Activated naive CD8-positive, alpha-beta T cell treated with anti-CD3 and anti-CD28 coated beads for 36 hours (primary cell): ENCODE measurements at regions not wholly inside any gene's neighbourhood (a gene's known extent, or its start where the extent isn't known, plus 50 kb on each side); places are given as distances from the start of the nearest gene placed in this dataset.

Experiments
- DNase-seq: peaks from one replicate; pipeline ENCODE4 v3.0.0; 2021
- H3K27ac Mint-ChIP-seq: one replicate; pipeline ENCODE4 v1.8.0; 2022; ENCODE audit warnings: mild to moderate bottlenecking, moderate library complexity, mixed read lengths
- H3K27me3 Mint-ChIP-seq: one replicate; pipeline ENCODE4 v1.8.0; 2022; ENCODE audit warnings: mild to moderate bottlenecking, mixed read lengths
- H3K36me3 Mint-ChIP-seq: one replicate; pipeline ENCODE4 v1.8.0; 2021; ENCODE audit warnings: mild to moderate bottlenecking, mixed read lengths
- H3K4me1 Mint-ChIP-seq: one replicate; pipeline ENCODE4 v1.8.0; 2021; ENCODE audit warnings: mixed read lengths
- H3K4me3 Mint-ChIP-seq: one replicate; pipeline ENCODE4 v1.8.0; 2022; ENCODE audit warnings: mild to moderate bottlenecking, moderate library complexity, mixed read lengths
- H3K9me3 Mint-ChIP-seq: one replicate; pipeline ENCODE4 v1.8.0; 2022; ENCODE audit warnings: mixed read lengths

DNA sequence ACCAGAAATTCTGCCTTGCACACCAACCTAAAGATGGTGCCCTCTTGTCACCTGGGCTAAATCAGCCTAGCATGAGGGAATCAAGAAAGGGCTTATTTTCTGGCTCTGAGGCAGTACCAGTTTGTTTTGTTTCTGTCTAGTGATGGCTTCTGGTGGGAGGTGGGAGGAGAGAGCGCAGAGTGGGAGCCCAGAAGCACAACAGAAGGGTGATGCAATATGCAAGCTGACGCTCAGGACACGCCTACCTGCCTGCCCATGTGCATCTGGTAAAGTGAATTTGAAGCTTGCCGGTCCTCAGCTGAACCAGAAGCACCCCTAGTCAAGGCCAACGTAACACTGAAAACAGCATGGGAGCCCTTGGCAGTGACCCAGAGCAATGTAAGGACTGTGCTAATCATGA is 138.4 kb upstream of the TIAM1 start:
- DNase-seq: no peak
- Mint-ChIP-seq H3K27ac (no peak overlapping the region), H3K4me3 (no peak overlapping the region), H3K27me3 (no peaks in the 10 kb centered on the region), H3K36me3 (peaks cover 20% of the 10 kb centered on the region), H3K4me1 (no peaks in the 10 kb centered on the region), H3K9me3 (peaks cover 9% of the 10 kb centered on the region)

DNA sequence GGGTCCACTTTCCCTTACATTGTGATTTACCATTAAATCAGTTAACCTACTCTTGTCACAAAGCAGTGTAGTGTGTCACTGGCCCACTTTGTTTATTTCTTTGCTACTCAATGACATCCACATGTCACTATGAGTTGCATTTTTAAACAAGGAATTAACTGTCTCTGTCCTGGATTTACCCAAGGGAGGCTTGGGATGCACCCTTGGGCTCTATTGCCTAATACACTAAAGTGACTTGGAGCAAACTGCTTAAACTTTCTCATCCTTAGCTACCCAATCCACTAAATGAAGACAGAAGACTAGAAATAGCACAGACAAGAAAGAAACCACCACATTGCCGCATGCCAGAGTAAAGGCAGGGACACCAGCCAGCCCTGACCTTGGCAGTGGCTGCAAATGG is 136.2 kb upstream of the TIAM1 start:
- DNase-seq: no peak
- H3K27ac Mint-ChIP-seq: no peak overlapping the region
- H3K4me3 Mint-ChIP-seq: no peak overlapping the region
- H3K4me1 Mint-ChIP-seq: no peaks in the 10 kb centered on the region
- no peaks in the 10 kb centered on the region for H3K27me3 Mint-ChIP-seq
- peaks cover 9% of the 10 kb centered on the region for H3K9me3 Mint-ChIP-seq
- peaks cover 17% of the 10 kb centered on the region for H3K36me3 Mint-ChIP-seq

DNA sequence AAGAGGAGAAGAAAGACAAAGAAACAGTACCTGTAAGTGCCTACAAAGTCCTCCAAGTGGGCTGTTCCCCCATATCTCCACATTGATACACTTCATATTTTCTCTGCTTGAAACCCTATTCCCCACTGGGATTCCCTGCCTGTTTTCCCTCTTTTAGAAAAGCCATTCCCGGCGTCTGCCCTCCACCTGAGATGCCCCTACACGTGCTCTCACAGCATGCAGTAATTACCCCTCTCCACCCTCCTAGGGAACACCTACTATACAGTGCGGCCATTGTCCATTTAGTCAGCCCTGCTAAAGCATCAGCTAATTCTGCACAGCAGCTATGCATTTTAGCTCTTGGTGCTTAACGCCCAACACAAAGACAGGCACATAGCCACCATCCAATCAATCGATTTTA is 135.7 kb upstream of the TIAM1 start:
- no peak overlapping the region for H3K4me3 Mint-ChIP-seq
- no peak overlapping the region for H3K27ac Mint-ChIP-seq
- peaks cover 4% of the 10 kb centered on the region for H3K9me3 Mint-ChIP-seq
- DNase-seq: no peak
- no peaks in the 10 kb centered on the region for H3K27me3 Mint-ChIP-seq
- H3K36me3 Mint-ChIP-seq: peaks cover 12% of the 10 kb centered on the region
- H3K4me1 Mint-ChIP-seq: no peaks in the 10 kb centered on the region

DNA sequence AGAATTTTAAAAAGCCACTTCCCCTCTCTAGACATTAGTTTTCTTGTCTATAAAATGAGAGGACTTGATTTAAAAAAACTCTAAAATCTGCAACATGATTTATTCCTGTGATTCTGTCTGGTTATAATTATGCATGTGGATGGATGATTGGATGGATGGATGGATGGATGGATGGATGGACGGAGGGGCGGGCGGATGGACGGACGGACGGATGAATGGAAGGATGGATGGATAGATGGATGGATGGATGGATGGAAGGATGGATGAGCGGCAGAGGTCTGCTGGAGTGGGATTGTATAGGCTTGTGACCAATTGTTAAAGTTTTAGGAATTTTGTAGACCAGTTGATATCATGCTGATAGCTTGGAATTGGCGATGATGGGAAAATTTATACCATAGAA is 135.2 kb upstream of the TIAM1 start:
- DNase-seq: no peak
- no peak overlapping the region for H3K4me3 Mint-ChIP-seq
- H3K27ac Mint-ChIP-seq: no peak overlapping the region
- peaks cover 11% of the 10 kb centered on the region for H3K36me3 Mint-ChIP-seq
- H3K4me1 Mint-ChIP-seq: no peaks in the 10 kb centered on the region
- H3K9me3 Mint-ChIP-seq: peaks cover 4% of the 10 kb centered on the region
- H3K27me3 Mint-ChIP-seq: no peaks in the 10 kb centered on the region

DNA sequence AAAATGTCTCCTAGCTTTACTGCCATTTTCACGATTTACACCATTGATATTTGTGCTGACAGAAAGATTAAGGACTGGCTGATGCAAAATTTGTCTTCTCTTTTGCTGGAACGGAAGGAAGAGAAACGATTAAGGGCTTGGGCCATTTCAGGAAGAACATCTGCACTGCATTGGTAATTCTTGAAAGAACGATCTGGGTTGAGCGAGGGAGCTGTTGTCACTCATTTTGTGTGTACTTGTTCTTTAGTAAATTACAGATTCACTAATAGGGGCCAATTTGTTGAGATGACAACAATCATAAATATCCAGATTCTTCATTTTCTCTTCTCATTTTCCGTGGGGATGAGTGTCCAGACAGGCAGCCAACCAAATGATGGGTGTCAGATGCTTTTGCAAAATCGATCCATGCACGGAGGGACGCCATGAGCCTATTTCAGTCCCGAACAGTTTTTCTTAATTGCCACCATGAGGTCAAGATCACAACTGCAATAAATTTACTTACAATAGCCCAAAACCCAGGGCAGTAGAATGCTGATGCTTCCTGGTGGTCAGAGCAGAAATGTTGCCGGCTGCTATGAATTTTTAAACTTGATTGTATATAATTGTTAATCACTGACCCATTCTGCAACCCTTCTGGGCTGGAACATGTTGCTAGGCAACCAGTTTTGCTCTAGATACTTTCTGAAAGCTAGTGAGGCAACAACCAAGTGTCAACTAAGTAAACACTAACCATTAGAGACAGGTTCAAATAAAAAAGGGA is 132.4 kb upstream of the TIAM1 start:
- no peaks in the 10 kb centered on the region for H3K27me3 Mint-ChIP-seq
- H3K27ac Mint-ChIP-seq: no peak overlapping the region
- H3K36me3 Mint-ChIP-seq: peaks cover 4% of the 10 kb centered on the region
- no peak for DNase-seq
- no peak overlapping the region for H3K4me3 Mint-ChIP-seq
- H3K9me3 Mint-ChIP-seq: peaks cover 7% of the 10 kb centered on the region
- H3K4me1 Mint-ChIP-seq: no peaks in the 10 kb centered on the region

DNA sequence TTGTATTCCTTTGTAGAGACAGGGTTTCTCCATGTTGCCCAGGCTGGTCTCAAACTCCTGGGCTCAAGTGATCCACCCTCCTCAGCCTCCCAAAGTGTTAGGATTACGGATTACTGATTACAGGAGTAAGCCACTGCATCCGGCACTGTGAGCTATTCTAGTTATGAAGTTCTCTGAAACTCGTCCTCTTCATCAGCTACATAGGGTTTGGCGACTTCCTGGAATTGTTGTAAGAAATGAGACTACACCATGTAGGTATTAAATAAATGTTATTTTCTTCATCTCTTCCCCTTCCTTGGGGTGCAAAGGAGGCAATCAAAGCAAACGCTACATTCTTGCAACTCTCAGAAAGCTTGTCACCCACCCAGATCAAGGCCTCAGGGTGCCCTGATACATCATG is 131.2 kb upstream of the TIAM1 start:
- no peak for DNase-seq
- no peaks in the 10 kb centered on the region for H3K4me1 Mint-ChIP-seq
- peaks cover 4% of the 10 kb centered on the region for H3K9me3 Mint-ChIP-seq
- H3K27me3 Mint-ChIP-seq: no peaks in the 10 kb centered on the region
- H3K36me3 Mint-ChIP-seq: peaks cover under 1% of the 10 kb centered on the region
- H3K4me3 Mint-ChIP-seq: no peak overlapping the region
- no peak overlapping the region for H3K27ac Mint-ChIP-seq

DNA sequence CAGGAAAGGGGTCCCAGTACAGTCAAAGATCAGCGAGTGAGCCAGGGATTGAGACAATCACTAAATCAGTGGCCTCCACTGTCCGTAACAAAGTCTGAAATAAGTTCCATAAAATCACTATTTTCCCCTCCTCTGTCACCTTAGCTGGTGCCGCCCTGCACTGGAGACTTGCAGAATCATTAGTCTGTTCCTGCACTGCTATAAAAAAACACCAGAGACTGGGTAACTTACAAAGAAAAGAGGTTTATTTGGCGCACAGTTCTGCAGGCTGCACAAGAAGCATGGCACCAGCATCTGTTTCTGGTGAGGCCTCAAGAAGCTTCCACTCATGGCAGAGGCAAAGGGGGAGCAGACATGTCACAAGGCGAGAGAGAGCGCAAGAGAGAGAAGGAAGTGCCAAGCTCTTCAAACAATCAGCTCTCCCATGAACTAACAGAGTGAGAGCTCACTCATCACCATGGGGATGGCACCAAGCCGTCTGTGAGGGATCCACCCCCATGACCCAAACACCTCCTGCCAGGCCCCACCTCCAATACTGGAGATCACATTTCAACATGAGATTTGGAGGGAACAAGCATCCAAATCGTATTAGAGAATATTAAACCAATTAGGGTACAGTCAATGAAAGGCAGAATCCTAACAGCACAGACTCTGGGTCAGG is 129.8 kb upstream of the TIAM1 start:
- H3K4me3 Mint-ChIP-seq: no peak overlapping the region
- no peak for DNase-seq
- H3K36me3 Mint-ChIP-seq: no peaks in the 10 kb centered on the region
- no peaks in the 10 kb centered on the region for H3K4me1 Mint-ChIP-seq
- H3K27ac Mint-ChIP-seq: no peak overlapping the region
- H3K9me3 Mint-ChIP-seq: peaks cover 4% of the 10 kb centered on the region
- no peaks in the 10 kb centered on the region for H3K27me3 Mint-ChIP-seq

- H3K4me3 Mint-ChIP-seq: no peak overlapping the region
- no peak for DNase-seq
- H3K4me1 Mint-ChIP-seq: no peaks in the 10 kb centered on the region
- H3K27ac Mint-ChIP-seq: peak overlapping the region; percentile 42
- no peaks in the 10 kb centered on the region for H3K36me3 Mint-ChIP-seq
- H3K27me3 Mint-ChIP-seq: no peaks in the 10 kb centered on the region
- peaks cover 4% of the 10 kb centered on the region for H3K9me3 Mint-ChIP-seq
Measured at GRCh38 chr21:31471865-31472264, 127.8 kb upstream of the TIAM1 start.

GRCh38 chr21:31470896-31471694 is 127.0 kb upstream of the TIAM1 start:
- Mint-ChIP-seq H3K27ac (no peak overlapping the region), H3K27me3 (no peaks in the 10 kb centered on the region), H3K9me3 (peaks cover 4% of the 10 kb centered on the region), H3K4me3 (no peak overlapping the region), H3K4me1 (no peaks in the 10 kb centered on the region), H3K36me3 (no peaks in the 10 kb centered on the region)
- no peak for DNase-seq

DNA sequence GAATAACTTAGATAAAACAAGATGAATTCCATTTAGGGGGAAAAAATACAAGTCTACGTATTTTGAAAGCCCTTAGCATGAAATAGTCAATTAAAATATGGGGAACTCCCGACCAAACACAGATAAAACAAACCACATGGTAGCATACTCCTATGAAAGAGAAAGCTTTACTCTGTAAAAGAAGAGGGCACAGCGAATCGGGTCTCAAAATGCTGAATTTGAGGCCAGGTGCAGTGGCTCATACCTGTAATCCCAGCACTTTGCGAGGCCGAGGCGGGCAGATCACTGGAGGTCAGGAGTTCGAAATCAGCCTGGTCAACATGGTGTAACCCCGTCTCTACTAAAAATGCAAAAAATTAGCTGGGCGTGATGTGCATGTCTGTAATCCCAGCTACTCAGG is 116.9 kb upstream of the TIAM1 start:
- Mint-ChIP-seq H3K4me1 (peaks cover 18% of the 10 kb centered on the region), H3K36me3 (peaks cover 2% of the 10 kb centered on the region), H3K27ac (no peak overlapping the region), H3K27me3 (no peaks in the 10 kb centered on the region), H3K9me3 (no peaks in the 10 kb centered on the region), H3K4me3 (peak overlapping the region; percentile 40)
- DNase-seq: no peak

DNA sequence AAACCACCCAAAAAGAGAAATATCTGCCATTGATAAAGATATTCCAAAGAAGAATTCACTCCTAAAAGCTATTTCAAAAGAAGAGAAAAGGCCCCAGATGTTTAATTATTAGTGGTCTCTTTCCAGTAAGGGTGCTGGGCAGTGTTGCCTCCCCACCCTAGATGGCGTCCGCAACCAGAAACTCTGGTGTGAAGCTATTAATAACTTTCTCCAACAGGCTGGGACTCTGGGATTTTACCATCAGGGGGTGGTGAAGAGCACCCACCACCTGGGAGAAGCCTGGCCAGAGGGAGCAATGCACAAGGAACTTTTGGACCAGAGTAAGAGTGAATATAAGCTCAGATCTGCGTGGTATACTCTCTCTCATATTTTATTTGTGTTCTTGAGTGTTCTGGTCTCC is 115.4 kb upstream of the TIAM1 start:
- no peaks in the 10 kb centered on the region for H3K27me3 Mint-ChIP-seq
- peaks cover 2% of the 10 kb centered on the region for H3K36me3 Mint-ChIP-seq
- no peak overlapping the region for H3K4me3 Mint-ChIP-seq
- no peaks in the 10 kb centered on the region for H3K9me3 Mint-ChIP-seq
- peaks cover 18% of the 10 kb centered on the region for H3K4me1 Mint-ChIP-seq
- DNase-seq: no peak
- no peak overlapping the region for H3K27ac Mint-ChIP-seq

GRCh38 chr21:31457675-31458074 is 113.6 kb upstream of the TIAM1 start:
- H3K27me3 Mint-ChIP-seq: no peaks in the 10 kb centered on the region
- H3K36me3 Mint-ChIP-seq: no peaks in the 10 kb centered on the region
- no peak for DNase-seq
- no peak overlapping the region for H3K27ac Mint-ChIP-seq
- peaks cover 18% of the 10 kb centered on the region for H3K4me1 Mint-ChIP-seq
- H3K9me3 Mint-ChIP-seq: no peaks in the 10 kb centered on the region
- no peak overlapping the region for H3K4me3 Mint-ChIP-seq

DNA sequence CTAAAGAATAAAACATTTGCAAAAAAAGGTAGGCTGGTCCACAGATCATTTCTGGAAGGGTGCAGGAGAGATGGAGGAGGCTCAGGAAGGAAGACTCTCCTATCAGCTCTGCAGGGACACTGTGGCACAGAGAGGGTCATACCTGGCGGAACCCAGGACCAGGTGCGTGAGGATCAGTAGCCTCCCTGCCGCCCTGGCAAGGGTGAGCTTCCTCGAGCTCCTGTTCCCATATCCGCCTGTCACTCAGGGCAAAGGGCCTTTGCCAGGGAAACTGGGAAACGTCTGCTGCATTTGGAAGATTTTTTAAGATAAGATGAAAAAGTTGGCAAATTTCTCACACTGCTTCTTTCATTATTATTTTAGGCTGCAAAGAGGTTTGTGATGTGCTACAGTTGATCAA is 112.1 kb upstream of the TIAM1 start:
- no peak for DNase-seq
- H3K36me3 Mint-ChIP-seq: no peaks in the 10 kb centered on the region
- H3K4me1 Mint-ChIP-seq: peaks cover 10% of the 10 kb centered on the region
- no peak overlapping the region for H3K4me3 Mint-ChIP-seq
- H3K9me3 Mint-ChIP-seq: no peaks in the 10 kb centered on the region
- no peak overlapping the region for H3K27ac Mint-ChIP-seq
- no peaks in the 10 kb centered on the region for H3K27me3 Mint-ChIP-seq

- H3K9me3 Mint-ChIP-seq: no peaks in the 10 kb centered on the region
- H3K27ac Mint-ChIP-seq: no peak overlapping the region
- no peak for DNase-seq
Measured at GRCh38 chr21:31455506-31455905, 111.4 kb upstream of the TIAM1 start.

GRCh38 chr21:31450980-31451379 is 106.9 kb upstream of the TIAM1 start:
- Mint-ChIP-seq H3K27ac (no peak overlapping the region), H3K4me1 (peaks cover 14% of the 10 kb centered on the region), H3K36me3 (no peaks in the 10 kb centered on the region), H3K27me3 (no peaks in the 10 kb centered on the region), H3K9me3 (no peaks in the 10 kb centered on the region), H3K4me3 (no peak overlapping the region)
- DNase-seq: no peak

More at GRCh38 chr21:31455506-31455905, 111.4 kb upstream of the TIAM1 start:
- Mint-ChIP-seq H3K4me3 (no peak overlapping the region), H3K4me1 (peaks cover 4% of the 10 kb centered on the region), H3K36me3 (no peaks in the 10 kb centered on the region), H3K27me3 (no peaks in the 10 kb centered on the region)
